A673 (cell line): ENCODE measurements at regions not wholly inside any gene's neighbourhood (a gene's known extent, or its start where the extent isn't known, plus 50 kb on each side); places are given as distances from the start of the nearest gene placed in this dataset.

Experiments
- EZH2 ChIP-seq: fragments of 200-600 bp; sonication (generic); IDR thresholded peaks from 2 replicates; pipeline ENCODE4 v1.6.1; 2017; ENCODE audit warnings: borderline replicate concordance, low read depth, mild to moderate bottlenecking, mixed read lengths, antibody characterized with exemption, low read length; ENCODE audit not compliant: poor library complexity, severe bottlenecking
- TF ChIP-seq, protein P1 (sequence below): fragments of 300-800, 200-600 bp; sonication (generic); conservative IDR thresholded peaks from 2 replicates; pipeline ENCODE4 v1.5.1; 2017; ENCODE audit warnings: low read depth, mild to moderate bottlenecking, antibody characterized with exemption, low read length, moderate library complexity, mixed read lengths

DNA sequence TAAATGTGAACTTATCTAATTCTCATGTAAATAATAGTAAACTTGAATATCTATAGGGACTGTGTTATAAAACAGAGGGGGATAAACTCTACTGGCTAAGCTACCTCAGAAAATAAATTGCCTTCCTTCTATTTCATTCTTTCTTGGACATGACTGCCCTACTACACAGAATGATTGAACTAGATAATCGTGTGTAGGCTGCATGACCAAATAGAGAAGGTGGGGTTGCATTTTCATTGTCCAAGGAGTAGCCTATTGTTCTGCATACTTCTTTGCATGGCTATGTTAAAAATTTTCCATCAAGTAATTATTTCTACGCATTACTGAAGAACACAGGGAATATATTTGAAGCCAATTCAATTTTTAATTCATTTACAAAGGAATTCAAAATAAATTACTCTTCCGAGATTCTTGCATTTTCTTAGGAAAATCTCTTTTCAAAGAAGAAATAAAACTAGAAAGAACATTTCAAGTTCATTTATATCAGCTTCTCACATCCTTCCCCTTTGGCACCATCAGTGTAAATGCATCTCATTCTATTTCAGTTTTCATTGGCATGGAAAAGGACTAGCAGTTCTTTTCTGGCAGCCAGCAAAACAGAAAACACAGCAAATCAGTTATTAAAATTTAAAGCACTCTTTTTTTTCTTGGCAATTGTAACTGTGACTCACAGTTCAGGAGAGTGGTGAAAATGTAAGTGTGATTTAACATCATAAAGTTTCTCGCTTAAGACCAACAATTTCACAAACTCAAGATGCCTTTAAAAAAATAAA, 714.7 kb downstream of the NCAM2 start:
- TF ChIP-seq, protein P1, sequence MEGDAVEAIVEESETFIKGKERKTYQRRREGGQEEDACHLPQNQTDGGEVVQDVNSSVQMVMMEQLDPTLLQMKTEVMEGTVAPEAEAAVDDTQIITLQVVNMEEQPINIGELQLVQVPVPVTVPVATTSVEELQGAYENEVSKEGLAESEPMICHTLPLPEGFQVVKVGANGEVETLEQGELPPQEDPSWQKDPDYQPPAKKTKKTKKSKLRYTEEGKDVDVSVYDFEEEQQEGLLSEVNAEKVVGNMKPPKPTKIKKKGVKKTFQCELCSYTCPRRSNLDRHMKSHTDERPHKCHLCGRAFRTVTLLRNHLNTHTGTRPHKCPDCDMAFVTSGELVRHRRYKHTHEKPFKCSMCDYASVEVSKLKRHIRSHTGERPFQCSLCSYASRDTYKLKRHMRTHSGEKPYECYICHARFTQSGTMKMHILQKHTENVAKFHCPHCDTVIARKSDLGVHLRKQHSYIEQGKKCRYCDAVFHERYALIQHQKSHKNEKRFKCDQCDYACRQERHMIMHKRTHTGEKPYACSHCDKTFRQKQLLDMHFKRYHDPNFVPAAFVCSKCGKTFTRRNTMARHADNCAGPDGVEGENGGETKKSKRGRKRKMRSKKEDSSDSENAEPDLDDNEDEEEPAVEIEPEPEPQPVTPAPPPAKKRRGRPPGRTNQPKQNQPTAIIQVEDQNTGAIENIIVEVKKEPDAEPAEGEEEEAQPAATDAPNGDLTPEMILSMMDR, result no peak
- TF ChIP-seq EZH2, result no peak
